HUDEP-2 (cell line): ENCODE measurements at regions not wholly inside any gene's neighbourhood (a gene's known extent, or its start where the extent isn't known, plus 50 kb on each side); places are given as distances from the start of the nearest gene placed in this dataset.

ENCODE experiments used
- DNase-seq, 76 experiments: peaks; one replicate each; lab custom pipeline; 2025; ENCODE audit not compliant: unreplicated experiment in 76 of 76; lab: John Stamatoyannopoulos, UW

DNA sequence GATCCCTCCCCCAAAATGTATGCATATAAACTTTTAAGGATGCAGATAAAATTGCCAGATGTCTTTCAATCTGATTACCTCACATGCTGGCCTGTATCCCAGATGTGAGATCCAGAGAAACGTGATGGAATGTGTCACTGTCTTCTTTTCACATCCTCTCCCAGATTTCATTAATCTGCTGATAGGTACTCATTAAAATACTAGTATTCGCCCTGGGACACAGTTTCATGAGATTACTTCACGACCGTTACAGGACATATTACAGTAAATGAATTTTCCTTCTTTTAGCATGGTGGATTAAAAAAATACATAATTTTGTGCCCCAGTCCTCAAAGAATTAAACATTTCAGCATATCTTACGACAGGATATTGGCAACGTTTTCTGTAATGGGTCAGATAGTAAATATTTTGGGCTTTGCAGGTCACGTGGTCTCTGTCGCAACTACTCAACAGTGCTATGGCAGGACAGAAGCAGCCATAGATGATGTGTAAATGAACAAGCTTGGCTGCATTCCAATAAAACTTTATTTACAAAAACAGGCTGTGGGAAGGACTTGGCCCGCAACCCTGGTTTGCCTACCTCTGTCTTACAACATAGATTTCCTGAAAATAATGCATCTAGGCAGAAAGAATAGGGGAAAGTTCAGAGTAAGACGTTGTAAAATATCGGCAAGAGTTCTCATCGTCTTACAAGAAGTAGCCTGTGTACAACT lies 156.0 kb upstream of the DIO3 start:
- no peak for DNase-seq

DNA sequence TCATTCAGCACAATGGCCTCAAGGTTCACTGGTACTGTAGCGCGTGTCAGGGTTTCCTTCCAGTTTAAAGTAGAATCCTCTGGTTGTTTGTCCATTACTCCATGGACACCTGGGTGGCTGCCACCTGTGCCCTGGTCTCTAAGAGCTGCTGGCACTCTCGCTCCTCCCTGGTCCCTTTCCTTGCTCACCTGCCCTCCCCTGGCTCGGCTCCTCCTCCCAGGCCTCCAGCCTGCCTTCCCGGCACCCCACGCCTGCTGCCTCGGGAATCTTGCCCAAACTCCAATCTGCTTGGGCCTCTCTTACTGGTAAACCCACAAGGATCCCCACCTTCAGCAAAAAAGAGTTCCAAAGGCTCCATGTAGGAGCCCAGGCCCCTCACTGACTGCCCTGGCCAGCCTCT lies 154.4 kb upstream of the DIO3 start:
- DNase-seq = no peak

DNA sequence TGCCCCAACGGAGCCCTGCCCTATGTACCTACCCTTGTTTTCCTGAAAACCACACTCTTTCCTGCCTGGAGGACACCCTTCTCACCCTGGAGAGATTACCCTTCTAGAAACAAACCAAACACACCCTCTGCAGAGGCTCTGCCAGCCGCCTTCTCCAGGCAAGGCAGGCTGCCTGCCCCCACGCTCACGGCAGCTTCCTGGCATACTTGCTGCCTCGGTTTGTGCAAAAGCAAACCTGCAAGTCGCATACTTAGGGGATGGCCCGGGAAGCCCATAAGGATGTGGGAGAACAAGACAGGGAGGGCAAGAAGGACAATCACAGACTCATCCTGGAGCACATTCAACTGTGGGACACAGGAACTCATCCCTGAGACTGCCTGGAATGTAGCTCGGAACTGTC lies 154.0 kb upstream of the DIO3 start:
- DNase-seq = no peak

DNA sequence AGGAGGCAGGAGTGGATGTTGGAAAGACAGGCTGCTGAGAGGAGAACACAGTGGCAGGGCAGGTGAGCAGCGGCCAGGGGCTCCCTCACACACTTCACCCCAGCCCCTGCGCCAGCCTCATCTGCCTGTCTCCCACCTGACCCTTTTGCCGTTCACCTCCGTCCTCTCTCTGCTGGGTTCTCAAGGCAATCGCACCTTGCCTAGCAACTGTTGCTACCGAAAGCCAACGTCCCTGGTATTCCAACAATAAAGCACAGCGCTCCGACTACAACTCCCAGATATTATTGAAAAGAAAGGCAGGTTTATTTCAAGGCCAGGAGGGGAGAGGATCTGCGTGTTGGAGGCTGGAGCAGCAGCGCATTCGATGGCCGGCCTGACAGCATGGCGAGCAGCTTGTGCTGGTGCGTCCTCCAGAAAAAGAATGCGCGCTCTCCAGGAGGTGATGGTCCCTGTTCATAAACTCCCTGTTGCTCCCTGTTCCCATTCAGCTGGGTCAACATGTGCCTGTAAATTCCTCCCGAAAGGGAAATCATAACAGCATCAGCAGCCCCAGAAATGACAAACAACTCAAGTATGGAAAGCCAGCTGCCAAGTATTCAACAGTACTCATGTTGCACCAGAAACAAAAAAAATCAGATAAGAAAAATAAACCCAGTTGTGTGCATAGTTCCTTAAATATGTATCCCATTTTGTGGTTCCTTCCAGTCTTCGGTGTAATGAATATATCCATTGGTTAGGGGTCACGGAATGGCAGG lies 153.0 kb upstream of the DIO3 start:
- DNase-seq = no peak

DNA sequence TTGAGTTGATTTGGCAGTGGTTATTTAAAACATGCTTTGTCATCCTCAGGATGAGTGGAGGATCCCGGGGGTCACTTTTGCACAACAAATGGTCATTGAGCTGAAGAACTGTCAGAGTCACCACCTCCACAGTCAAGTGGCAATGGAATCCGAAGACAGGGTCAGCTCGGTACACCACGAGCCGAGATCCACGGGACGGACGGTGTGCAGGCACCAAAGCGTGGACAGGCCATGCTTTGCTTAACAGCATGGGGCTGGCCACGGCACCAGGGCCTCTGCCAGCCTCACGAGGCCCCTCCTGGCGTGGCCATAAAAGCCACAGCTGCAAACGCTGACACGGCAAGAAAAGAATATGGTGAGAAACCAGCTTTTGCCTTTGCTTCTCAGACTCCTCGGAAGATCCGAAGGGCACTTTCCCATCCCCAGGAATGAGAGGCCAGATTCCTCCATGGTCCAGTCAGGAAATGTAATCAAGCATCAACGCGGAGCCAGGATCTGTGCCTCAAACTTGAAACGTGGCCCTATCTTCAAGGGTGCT lies 152.2 kb upstream of the DIO3 start:
- DNase-seq = no peak

DNA sequence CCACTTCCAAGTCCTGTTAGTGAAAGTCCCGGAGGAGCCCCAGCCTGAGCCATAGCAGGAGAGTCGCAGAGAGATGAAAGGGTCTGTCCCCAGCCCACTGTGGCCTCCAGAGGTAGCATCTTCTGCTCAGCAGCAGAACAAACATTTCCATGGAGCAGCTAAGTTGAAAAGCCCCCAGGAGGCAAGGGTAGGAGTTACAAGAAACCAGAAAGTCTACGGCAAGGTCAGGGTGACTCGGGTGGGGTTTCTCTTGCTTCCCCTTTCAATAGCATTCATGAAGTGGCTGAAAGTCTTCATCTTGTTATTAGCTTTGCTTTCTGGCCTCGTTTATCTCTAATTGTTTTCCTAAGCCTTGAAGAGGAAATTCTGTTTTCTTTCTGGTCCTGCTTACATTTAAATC lies 151.2 kb upstream of the DIO3 start:
- DNase-seq = no peak

DNA sequence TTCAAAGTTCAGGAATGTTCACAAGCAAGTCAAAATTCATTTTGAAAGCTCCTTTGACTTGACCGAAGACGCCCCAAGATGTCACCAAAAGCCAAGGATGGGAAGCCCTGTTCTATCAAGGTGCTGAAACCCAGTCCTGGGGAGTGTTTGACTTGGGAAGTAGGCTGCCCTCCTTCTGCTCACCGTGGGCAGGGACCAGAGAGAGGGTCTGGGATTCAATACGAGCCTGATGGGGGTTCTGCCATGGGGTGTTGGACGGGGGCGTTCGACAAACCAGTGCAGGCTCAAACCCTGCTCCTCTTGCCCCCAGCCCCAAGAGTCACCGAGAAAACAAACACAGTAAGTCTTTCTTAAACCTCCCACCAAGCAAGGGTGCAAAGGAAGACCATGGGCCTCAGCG lies 150.1 kb upstream of the DIO3 start:
- no peak for DNase-seq

DNA sequence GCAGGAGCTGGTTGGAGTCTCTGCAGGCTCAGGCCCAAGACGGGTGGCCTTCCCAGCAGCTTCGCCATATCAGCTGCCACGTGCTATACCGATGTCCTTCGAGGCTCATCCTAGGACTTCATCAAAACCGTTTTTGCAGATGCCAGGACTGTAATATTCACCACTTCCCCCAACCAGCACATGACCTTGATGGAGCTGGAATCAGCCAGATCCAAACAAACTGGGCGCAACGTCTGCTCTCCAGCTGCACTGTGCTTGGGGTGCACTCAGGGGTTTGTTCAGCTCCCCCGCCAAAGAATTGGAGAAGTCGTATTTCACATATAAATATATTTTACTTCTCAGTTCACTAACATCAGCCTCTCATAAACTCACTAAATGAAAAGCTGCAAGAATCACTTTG lies 149.5 kb upstream of the DIO3 start:
- no peak for DNase-seq

DNA sequence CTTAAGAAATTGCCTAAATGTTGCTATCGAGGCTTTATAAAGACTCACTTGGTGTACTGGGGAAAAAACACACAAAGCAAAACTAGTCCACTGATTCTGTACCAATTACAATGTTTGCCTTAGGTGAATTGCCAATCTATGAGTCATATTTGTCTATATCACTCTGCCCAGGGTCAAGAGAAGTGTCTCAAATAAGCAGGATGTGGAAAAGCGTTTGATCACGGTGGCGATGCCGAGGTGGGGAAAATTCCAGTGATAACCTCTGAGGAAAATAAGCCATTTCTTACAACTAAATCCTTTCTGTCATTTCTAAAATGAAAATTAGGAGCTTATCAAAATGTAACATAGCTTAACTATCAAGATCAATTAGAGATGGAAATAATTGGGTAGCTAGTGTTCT lies 148.6 kb upstream of the DIO3 start:
- DNase-seq = no peak

DNA sequence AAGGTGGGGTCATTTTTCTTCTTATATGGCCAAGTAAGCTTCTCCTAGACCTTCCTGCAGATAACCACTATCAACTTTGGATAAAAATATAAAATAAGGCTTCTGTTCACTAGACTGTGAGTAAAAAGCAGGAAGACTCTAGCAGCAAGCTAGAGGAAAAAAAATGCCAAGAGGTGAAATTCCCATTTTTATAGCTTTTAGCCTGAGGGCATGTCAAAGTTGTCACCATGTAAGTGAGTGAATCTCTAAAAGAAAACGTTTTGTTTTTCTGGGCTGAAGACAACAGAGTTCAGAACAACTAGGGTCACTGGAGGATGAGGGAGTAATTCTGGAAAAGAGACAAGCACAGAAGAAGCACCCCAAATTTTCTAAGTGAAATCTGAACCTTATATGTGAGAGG lies 143.9 kb upstream of the DIO3 start:
- DNase-seq = no peak

DNA sequence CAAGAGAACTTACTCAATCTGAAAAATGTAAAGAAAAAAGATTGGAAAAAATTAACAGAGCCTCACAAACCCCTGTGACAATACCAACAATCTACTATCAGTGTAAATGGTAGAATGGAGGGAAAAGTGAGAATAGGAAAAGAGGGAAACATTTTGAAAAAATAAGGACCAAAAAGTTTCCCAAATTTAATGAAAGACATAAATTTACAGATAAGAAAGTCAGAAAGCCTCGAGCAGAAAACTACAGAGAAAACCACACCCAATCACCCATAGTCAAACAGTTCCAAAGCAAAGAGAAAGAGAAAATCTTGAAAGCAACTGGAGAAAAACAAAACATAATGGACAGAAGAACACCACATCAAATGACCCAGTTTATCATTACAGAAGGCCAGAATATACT lies 142.7 kb upstream of the DIO3 start:
- no peak for DNase-seq

DNA sequence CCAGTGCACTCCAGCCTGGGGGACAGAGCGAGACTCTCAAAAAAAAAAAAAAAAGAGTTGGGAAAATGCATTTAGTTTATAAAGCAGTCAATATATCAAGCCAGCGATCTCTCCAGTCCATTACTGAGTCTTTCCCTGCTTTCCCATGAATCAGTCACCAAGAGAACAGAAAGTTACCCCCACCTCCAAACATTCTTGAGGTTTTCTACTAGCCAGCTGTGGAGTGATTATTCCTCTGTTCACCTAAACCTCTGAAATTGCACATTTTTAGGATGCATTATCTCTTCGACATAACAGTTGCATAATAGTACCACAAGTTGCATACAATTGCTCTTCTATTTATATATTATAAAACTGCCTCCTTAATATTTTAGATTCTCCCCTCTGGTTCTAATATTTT lies 134.8 kb upstream of the DIO3 start:
- DNase-seq = no peak

DNA sequence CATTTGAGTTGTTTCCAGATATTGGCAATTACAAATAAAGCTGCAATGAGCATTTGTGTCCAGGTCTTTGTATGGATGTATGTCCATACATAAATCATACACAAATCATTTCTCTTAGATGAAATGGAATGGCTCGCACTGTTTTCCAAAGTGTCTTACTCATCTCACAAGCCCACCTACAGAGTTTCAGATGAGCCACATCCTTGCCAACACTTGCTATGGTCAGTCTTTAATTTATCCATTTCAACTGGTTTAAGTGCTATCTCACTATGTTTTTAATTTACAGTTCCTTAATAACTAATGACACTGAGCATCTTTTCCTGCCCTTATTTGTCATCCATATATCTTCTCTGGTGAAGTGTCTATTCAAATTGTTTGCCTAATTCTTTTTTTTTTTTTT lies 132.9 kb upstream of the DIO3 start:
- no peak for DNase-seq

DNA sequence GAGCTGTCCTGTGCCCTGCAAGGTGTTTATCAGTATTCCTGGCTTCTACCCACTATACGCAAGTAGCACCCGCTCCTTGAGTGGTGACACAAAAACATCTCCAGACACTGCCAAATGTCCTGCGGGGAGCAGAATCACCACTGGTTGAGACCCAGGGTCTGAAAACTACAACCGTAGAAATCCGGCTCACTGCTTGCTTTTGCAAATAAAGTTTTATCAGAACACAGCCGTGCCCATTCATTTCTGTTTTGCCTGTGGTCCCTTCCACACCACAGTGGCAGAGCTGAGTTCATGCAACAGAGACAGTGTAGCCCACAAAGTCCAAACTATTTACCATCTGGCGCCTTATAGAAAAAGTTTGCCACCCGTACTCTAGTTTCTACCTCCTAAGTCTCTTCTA lies 125.7 kb upstream of the DIO3 start:
- DNase-seq = no peak

DNA sequence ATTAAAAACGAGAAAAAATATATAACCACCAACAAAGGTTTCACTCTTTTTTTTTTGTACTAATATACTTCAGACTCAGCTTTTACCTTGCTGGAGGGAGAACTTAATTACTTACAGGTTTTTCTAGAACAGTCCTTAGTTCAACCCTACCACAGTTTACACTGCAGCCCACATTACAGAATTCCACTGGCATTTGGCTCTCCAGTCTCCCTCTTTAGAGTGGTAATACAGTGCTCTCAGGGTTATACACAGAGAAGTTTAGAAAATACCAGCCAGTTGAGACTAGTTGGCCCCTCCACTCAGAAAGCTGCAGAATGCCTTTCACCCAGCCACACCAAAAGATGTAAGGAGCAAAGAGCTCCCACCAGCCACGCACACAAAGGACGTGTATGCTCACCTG lies 122.3 kb upstream of the DIO3 start:
- DNase-seq = no peak

DNA sequence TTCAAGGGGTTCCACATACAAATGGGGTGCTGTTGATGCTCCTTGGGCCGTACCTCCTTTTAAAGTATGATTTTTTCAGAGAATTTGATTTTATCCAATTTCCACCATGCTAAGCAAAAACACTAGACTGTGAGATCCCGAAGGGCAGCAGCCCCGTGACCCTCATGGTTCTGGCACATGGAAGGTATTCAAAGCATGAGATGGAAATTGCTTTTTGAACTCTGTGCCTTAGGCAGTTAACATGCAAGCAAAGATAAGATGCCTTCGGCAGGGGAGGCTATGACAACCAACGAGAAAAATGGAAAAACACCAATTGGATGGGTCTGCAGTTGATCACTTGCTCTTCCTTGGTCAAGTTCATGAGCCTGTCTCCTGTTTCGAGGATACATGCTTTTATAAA lies 120.8 kb upstream of the DIO3 start:
- DNase-seq = no peak

DNA sequence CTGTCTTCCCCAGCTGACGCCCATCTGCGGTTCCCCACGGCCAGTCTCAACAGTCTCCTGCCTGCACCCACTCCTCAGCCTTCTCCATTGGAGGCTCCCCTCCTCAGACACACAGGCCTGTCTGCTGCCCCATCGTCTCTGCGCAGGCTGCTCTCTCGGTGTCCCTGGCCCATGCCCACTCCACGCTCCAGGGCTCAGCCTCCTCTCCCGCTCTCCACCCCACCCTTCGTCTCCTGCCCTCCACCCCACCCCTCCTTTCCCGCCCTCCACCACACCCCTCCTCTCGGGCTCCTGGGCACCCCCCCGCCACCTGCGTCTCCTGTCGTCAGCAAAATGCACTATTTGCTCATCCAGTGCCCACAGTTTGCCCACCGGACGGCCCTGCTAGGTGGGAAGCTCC lies 119.6 kb upstream of the DIO3 start:
- no peak for DNase-seq

DNA sequence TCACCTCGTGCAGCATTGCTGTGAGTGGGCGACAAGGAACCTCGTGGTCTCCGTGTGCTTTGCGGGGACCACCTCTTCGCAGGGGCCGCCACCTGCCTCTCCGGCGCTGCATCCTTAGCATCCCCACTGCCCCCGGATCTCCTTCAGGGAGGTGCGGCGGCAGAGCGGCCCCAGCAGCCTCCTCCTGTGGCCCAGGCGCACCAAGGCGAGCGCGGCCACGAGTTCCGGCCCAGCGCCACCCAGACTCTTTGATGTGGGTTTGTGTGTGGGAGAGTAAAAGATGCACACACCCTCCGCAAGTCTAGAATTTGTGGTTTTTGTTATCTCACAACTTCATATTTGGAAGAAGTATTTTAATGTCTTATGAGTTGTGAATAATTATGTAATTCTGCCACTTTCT lies 118.8 kb upstream of the DIO3 start:
- DNase-seq = no peak

DNA sequence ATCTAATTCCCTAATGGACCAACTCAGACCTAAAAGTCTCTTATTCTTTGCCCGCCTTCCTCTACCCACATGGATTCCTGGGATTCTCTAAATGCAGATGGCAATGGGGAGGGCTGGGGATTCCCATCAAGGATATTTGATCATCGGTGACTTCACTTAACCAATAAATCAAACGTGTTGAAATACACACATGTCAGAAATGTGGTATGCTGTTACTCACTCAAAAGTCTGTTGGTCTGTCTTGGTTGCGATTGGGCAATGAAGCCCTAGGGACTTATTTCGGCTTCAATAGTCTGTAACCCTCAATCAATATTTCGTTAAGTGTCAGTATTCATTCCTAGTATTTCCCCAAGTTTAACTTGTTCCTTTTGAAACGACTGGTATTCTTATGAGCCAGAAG lies 117.2 kb upstream of the DIO3 start:
- no peak for DNase-seq

DNA sequence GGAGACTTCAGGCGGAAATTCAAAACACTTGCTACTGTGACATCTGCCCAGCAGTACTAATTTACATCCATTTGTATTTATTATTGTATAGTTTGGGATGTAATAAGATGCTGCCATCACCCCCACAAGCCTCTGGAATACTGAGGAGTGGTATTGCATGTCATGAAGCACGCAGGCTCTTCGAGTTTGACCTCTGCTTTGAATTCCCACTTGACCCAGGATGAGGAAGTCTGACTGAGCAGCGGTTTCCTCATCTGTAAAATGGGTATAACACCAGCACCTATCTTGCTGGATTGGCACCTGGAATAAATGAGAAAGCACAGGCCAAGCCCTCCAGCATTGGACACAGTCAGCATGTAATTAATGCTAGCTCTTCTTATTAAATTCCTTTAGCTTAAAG lies 116.0 kb upstream of the DIO3 start:
- DNase-seq = no peak

DNA sequence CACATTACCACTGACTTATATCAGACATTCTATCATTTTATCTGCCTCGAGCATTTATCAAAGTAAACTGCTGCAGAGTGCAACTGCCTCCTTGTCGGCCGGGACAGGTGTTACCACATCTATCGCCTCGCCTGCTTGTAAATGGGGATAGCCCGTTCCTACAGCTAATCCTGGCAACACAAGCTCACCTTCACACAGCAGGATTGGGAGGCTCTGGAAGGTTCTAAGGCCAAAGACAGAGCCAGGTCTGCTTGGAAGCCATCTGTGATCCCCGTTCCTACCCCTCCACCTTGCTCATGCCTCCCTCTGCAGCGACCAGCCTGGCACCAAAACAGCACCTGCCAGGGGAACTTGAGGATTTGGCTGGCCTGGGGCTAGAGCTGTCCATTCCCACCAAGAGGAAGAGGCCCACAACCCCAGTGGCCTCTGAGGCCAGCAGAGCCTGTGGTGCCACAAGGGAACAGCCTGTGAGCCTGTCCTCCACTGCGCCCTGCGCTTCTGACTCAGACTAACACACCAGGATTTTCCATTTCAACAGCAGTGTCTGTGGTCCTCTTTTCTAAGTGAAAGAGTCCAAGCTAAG lies 114.8 kb upstream of the DIO3 start:
- DNase-seq = no peak

DNA sequence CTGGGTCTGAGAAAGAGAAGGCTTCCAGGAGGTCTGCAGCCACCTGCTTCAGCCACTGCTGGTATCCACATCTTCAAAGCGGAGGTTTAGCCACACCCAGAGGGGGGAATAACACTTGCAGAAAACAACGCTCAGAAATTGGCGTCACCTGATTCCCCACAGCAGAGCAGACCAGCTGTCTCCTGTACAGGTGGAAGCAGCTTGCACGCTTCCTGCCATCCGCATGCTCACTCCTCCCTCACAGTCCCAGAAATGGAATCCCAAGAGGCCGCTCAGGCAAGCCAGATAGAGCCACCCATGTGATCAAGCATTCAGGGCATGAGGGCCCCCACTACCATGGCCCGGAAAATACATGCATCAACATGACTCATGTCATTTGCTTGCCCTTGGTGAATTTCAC lies 112.2 kb upstream of the DIO3 start:
- DNase-seq = no peak
